Stimulated activated naive CD8-positive, alpha-beta T cell treated with anti-CD3 and anti-CD28 coated beads, Interleukin-15, amount 100 ng/mL, for 72 hours (primary cell): ENCODE measurements at regions not wholly inside any gene's neighbourhood (a gene's known extent, or its start where the extent isn't known, plus 50 kb on each side); places are given as distances from the start of the nearest gene placed in this dataset.
"Not testable (repeated sequence)": the region's sequence is repeated elsewhere in the genome, so short reads cannot be mapped to it uniquely, and the experiment has no call there.

Source experiments
- ATAC-seq: fragments of 150-1000 bp; cut with Tn5 transposase; 2 replicates; pipeline ENCODE4 v1.10.0; 2021; ENCODE audit warnings: mild to moderate bottlenecking, moderate library complexity
- DNase-seq, 2 donors: peaks; one replicate each; pipeline ENCODE4 v3.0.0; 2021 to 2022
- H3K27ac Mint-ChIP-seq, 2 donors: one replicate each; pipeline ENCODE4 v1.8.0; 2022; ENCODE audit warnings: mild to moderate bottlenecking in 2 of 2, mixed read lengths in 2 of 2, moderate library complexity in 2 of 2
- H3K27me3 Mint-ChIP-seq: one replicate; pipeline ENCODE4 v1.8.0; 2022; ENCODE audit warnings: mixed read lengths
- H3K4me1 Mint-ChIP-seq: one replicate; pipeline ENCODE4 v1.8.0; 2022; ENCODE audit warnings: mild to moderate bottlenecking, mixed read lengths
- H3K4me3 Mint-ChIP-seq, 2 donors: one replicate each; pipeline ENCODE4 v1.8.0; 2022; ENCODE audit warnings: mild to moderate bottlenecking in 2 of 2, mixed read lengths in 2 of 2, moderate library complexity in 1 of 2
- H3K9me3 Mint-ChIP-seq, 2 donors: one replicate each; pipeline ENCODE4 v1.8.0; 2022; ENCODE audit warnings: mixed read lengths in 2 of 2

DNA sequence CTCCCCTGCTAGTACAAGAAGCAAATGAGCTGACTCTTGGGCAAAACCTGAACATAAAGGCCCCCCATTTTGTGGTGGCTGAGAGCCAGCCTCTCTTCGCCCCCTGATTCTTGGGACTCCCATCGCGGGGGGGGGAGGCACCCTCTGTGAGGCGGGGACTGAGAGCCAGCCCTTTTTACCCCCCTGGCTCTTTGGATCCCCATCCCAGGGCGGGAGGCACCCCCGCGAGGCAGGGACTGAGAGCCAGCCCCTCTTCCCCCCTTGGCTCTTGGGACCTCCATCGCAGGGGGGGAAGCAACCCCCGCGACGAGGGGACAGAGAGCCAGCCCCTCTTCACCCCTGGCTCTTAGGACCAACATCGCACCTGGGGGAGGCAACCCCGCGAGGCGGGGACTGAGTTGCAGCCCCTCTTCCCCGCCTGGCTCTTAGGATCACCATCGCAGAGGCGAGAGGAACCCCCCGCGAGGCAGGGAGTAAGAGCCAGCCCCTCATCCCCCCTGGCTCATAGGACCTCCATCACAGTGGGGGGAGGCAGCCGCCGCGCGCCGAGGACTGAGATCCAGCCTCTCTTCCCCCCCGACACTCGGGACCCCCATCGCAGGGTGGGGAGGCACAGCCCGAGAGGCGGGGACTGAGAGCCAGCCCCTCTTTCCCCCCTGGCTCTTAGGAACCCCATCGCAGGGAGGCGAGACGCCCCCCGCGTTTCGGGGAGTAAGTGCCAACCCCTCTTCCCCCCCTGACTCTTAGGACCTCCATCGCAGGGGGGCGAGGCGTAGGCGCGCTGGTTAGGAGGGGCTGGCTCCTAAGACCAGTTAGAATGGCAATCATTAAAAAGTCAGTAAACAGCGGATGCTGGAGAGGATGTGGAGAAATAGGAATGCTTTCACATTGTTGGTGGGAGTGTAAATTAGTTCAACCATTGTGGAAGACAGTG, 2428.4 kb upstream of the PCDH20 start:
- H3K27me3 Mint-ChIP-seq = no peaks in the 10 kb centered on the region
- ATAC-seq = peak; percentile 35

GRCh38 chr13:63842102-63842501, 2426.5 kb upstream of the PCDH20 start:
- Mint-ChIP-seq H3K4me3 (no peak overlapping the region), H3K4me1 (no peaks in the 10 kb centered on the region), H3K27ac (no peak overlapping the region), H3K27me3 (no peaks in the 10 kb centered on the region), H3K9me3 (peaks cover 4 to 10% of the 10 kb centered on the region in 2 donors)
- DNase-seq (no peak), ATAC-seq (peak; percentile 33)

More for the DNA sequence above, 2428.4 kb upstream of the PCDH20 start:
- H3K9me3 Mint-ChIP-seq = peaks cover 4 to 10% of the 10 kb centered on the region in 2 donors
- DNase-seq = no peak
- H3K27ac Mint-ChIP-seq = no peak overlapping the region
- H3K4me1 Mint-ChIP-seq = no peaks in the 10 kb centered on the region
- H3K4me3 Mint-ChIP-seq = no peak overlapping the region

GRCh38 chr13:63840551-63841421, 2425.1 kb upstream of the PCDH20 start:
- DNase-seq = no peak
- Mint-ChIP-seq H3K4me1 (no peaks in the 10 kb centered on the region), H3K27me3 (no peaks in the 10 kb centered on the region), H3K4me3 (no peak overlapping the region), H3K27ac (no peak overlapping the region), H3K9me3 (no peaks in the 10 kb centered on the region)
- peak; percentile 58 for ATAC-seq

DNA sequence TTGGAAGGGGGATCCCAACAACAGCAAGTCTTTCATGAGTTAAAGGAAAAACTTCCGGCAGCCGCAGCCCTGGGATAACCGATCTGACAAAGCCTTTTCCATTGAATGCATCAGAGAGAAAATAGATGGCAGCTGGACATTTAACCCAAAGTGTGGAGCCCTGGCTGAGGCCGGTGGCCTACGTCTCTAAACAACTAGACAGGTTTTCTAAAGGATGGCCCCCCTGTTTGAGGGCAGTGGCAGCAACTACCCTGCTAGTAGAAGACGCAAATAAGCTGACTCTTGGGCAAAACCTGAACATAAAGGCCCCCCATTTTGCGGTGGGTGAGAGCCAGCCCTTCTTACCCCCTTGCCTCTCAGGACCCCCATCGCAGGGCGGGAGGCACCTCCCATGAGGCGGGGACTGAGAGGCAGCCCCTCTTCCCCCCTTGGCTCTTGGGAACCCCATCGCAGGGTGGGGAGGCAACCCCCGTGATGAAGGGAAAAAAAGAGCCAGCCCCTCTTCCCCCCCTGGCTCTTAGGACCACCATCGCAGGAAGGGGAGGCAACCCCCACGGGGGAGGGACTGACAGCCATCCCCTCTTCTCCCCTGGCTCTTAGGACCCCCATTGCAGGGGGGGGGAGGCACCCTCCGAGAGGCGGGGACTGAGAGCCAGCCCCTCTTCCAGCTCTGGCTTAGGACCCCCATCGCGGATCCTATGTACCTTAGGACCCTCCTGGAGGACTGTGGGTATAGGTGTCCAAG, 2422.9 kb upstream of the PCDH20 start:
- Mint-ChIP-seq H3K27ac (no peak overlapping the region), H3K9me3 (no peaks in the 10 kb centered on the region), H3K4me1 (no peaks in the 10 kb centered on the region), H3K4me3 (no peak overlapping the region), H3K27me3 (no peaks in the 10 kb centered on the region)
- no peak for DNase-seq
- no peak for ATAC-seq

DNA sequence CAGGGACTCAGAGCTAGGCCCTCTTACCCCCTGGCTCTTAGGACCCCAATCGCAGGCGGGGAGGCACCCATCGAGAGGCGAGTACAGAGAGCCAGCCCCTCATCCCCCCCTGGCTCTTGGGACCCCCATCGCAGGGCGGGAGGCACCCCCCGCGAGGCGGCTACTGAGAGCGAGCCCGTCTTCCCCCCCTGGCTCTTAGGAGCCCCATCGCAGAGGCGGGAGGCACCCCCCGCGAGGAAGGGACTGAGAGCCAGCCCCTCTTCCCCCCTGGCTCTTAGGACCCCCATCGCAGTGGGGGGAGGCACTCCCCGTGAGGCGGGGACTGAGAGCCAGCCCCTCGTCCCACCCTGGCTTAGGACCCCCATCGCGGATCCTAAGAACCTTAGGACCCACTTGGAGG, 2422.1 kb upstream of the PCDH20 start:
- not testable (repeated sequence) for DNase-seq, H3K4me1 Mint-ChIP-seq, H3K27ac Mint-ChIP-seq, H3K9me3 Mint-ChIP-seq, H3K27me3 Mint-ChIP-seq, H3K4me3 Mint-ChIP-seq
- ATAC-seq = peak; percentile 39

- DNase-seq, H3K27ac Mint-ChIP-seq, H3K4me1 Mint-ChIP-seq, ATAC-seq, H3K9me3 Mint-ChIP-seq, H3K4me3 Mint-ChIP-seq, H3K27me3 Mint-ChIP-seq: not testable (repeated sequence)
Observed at GRCh38 chr13:63829609-63830008, 2414.0 kb upstream of the PCDH20 start.

GRCh38 chr13:63821785-63822184, 2406.1 kb upstream of the PCDH20 start:
- H3K4me1 Mint-ChIP-seq, H3K27ac Mint-ChIP-seq, H3K4me3 Mint-ChIP-seq, H3K9me3 Mint-ChIP-seq, H3K27me3 Mint-ChIP-seq, DNase-seq, ATAC-seq: not testable (repeated sequence)

DNA sequence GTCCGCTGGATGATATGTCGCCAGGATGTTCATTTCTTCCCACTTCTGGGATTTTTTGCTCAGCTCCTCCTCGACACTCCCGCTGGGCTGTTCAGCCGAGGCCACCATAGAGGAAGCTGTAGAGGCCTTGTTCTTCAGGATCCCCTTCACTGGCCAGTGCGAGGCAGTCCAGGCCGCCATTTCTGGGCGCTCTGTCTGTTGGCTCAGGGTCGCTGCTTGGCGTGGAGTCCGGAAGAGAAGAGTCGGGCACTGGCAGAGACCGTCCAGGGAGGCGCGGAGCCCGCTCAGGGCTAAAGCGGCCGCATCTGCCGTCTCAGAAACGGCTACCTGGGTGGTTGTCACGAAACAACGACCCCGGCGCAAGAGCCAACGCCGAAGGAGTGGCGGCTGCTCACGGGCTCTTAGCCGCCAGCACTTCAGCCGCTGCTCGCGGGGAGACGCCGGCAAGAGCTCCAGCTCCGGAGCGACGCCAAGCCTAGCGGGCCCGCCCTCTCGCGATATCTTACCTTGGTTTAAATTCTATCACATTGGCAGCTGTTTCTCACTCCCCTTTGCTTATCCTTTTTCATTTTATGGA, 2395.9 kb upstream of the PCDH20 start:
- H3K27ac Mint-ChIP-seq, H3K4me1 Mint-ChIP-seq, H3K27me3 Mint-ChIP-seq, ATAC-seq, H3K4me3 Mint-ChIP-seq, DNase-seq: not testable (repeated sequence)
- peaks cover 10 to 14% of the 10 kb centered on the region in 2 donors for H3K9me3 Mint-ChIP-seq

GRCh38 chr13:63791134-63791533, 2375.5 kb upstream of the PCDH20 start:
- DNase-seq, H3K27me3 Mint-ChIP-seq, H3K27ac Mint-ChIP-seq, H3K4me3 Mint-ChIP-seq, H3K9me3 Mint-ChIP-seq, H3K4me1 Mint-ChIP-seq, ATAC-seq: not testable (repeated sequence)

- no peaks in the 10 kb centered on the region for H3K4me1 Mint-ChIP-seq
- no peak overlapping the region for H3K27ac Mint-ChIP-seq
- peaks cover under 1 to 2% of the 10 kb centered on the region in 2 donors for H3K9me3 Mint-ChIP-seq
- ATAC-seq = no peak
- H3K27me3 Mint-ChIP-seq = no peaks in the 10 kb centered on the region
- DNase-seq = no peak
- no peak overlapping the region for H3K4me3 Mint-ChIP-seq
Observed at GRCh38 chr13:63774133-63774532, 2358.5 kb upstream of the PCDH20 start.

GRCh38 chr13:63773476-63773875, 2357.8 kb upstream of the PCDH20 start:
- Mint-ChIP-seq H3K9me3 (no peaks in the 10 kb centered on the region), H3K27me3 (no peaks in the 10 kb centered on the region), H3K27ac (no peak overlapping the region), H3K4me3 (no peak overlapping the region), H3K4me1 (no peaks in the 10 kb centered on the region)
- ATAC-seq (no peak), DNase-seq (no peak)

- H3K9me3 Mint-ChIP-seq = not testable (repeated sequence)
Observed at GRCh38 chr13:63757683-63758082, 2342.0 kb upstream of the PCDH20 start.

GRCh38 chr13:63749857-63750256, 2334.2 kb upstream of the PCDH20 start:
- not testable (repeated sequence) for DNase-seq, H3K4me1 Mint-ChIP-seq, H3K4me3 Mint-ChIP-seq, H3K9me3 Mint-ChIP-seq, H3K27ac Mint-ChIP-seq, ATAC-seq, H3K27me3 Mint-ChIP-seq

More at GRCh38 chr13:63757683-63758082, 2342.0 kb upstream of the PCDH20 start:
- not testable (repeated sequence) for H3K4me1 Mint-ChIP-seq, ATAC-seq, H3K27me3 Mint-ChIP-seq, DNase-seq, H3K4me3 Mint-ChIP-seq, H3K27ac Mint-ChIP-seq

DNA sequence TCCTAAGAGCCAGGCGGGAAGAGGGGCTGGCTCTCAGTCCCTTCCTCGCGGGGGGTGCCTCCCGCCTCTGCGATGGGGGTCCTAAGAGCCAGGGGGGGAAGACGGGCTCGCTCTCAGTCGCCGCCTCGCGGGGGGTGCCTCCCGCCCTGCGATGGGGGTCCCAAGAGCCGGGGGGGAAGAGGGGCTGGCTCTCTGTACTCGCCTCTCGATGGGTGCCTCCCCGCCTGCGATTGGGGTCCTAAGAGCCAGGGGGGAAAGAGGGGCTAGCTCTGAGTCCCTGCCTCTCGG, 2326.1 kb upstream of the PCDH20 start:
- not testable (repeated sequence) for H3K27ac Mint-ChIP-seq, H3K4me1 Mint-ChIP-seq, H3K9me3 Mint-ChIP-seq, H3K4me3 Mint-ChIP-seq, DNase-seq, H3K27me3 Mint-ChIP-seq
- peak; percentile 23 for ATAC-seq
